Activated naive CD8-positive, alpha-beta T cell (primary cell): ENCODE measurements at regions not wholly inside any gene's neighbourhood (a gene's known extent, or its start where the extent isn't known, plus 50 kb on each side); places are given as distances from the start of the nearest gene placed in this dataset.

Experiments used
- H3K27ac Mint-ChIP-seq: one replicate; pipeline ENCODE4 v1.8.0; 2021; ENCODE audit warnings: mixed read lengths
- H3K27me3 Mint-ChIP-seq: one replicate; pipeline ENCODE4 v1.8.0; 2021; ENCODE audit warnings: mixed read lengths
- H3K36me3 Mint-ChIP-seq: one replicate; pipeline ENCODE4 v1.8.0; 2021; ENCODE audit warnings: mixed read lengths
- H3K4me1 Mint-ChIP-seq: one replicate; pipeline ENCODE4 v1.8.0; 2021; ENCODE audit warnings: low read depth, mixed read lengths
- H3K4me3 Mint-ChIP-seq: one replicate; pipeline ENCODE4 v1.8.0; 2021; ENCODE audit warnings: mild to moderate bottlenecking, mixed read lengths
- H3K9me3 Mint-ChIP-seq: one replicate; pipeline ENCODE4 v1.8.0; 2021; ENCODE audit warnings: low read depth, mixed read lengths

DNA sequence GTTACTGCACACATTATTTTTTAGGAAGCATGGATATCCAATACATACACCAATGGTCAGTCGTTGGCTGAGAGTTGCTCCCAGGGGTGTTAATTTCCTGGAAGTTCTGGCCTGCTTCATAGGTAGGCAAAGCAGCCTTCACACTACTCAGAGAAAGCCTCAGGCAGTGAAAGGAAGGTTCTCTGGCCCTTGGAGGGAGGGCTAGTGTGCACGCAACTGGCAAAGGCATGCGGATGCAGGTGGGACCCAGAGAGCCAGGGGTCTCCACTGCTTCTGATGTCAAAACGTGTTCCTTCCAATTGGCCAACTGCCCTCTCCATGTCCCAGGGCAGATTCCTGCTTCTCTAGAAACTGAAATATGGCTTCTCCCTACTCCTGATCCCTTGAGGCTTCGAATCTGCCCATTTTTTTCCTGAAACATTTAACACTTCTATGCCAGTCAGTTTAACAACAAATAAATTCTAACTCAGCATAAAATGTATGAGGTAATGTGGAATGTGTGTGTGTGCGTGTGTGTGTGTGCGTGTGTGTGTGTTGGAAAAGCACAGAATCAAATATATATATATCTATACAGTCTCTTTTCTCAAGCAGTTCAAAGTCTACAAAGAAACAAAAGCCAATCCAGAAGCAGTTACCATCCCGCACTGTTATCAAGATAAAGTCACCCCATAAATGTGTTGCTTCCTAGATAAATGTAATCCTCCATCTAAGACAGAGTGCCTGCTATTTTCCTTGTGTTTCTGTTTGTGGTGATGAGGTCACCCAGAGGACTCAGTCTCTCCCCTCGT lies 94.0 kb upstream of the HIVEP1 start:
- no peak overlapping the region for H3K4me3 Mint-ChIP-seq
- no peak overlapping the region for H3K27ac Mint-ChIP-seq
- no peaks in the 10 kb centered on the region for H3K27me3 Mint-ChIP-seq
- H3K4me1 Mint-ChIP-seq, result no peaks in the 10 kb centered on the region
- H3K36me3 Mint-ChIP-seq, result no peaks in the 10 kb centered on the region
- no peaks in the 10 kb centered on the region for H3K9me3 Mint-ChIP-seq

- Mint-ChIP-seq H3K36me3 (no peaks in the 10 kb centered on the region), H3K4me1 (no peaks in the 10 kb centered on the region), H3K4me3 (no peak overlapping the region), H3K27me3 (no peaks in the 10 kb centered on the region), H3K9me3 (no peaks in the 10 kb centered on the region), H3K27ac (no peak overlapping the region)
These were observed 99.7 kb upstream of the HIVEP1 start for GRCh38 chr6:11912420-11912819.

- Mint-ChIP-seq H3K9me3 (no peaks in the 10 kb centered on the region), H3K27me3 (no peaks in the 10 kb centered on the region), H3K36me3 (no peaks in the 10 kb centered on the region), H3K27ac (no peak overlapping the region), H3K4me3 (no peak overlapping the region), H3K4me1 (no peaks in the 10 kb centered on the region)
These were observed 100.6 kb upstream of the HIVEP1 start for GRCh38 chr6:11911538-11911937.

- Mint-ChIP-seq H3K4me3 (no peak overlapping the region), H3K27me3 (no peaks in the 10 kb centered on the region), H3K9me3 (no peaks in the 10 kb centered on the region), H3K36me3 (no peaks in the 10 kb centered on the region), H3K4me1 (no peaks in the 10 kb centered on the region), H3K27ac (no peak overlapping the region)
These were observed 102.4 kb upstream of the HIVEP1 start for GRCh38 chr6:11909696-11910132.

- no peak overlapping the region for H3K4me3 Mint-ChIP-seq
- no peak overlapping the region for H3K27ac Mint-ChIP-seq
- no peaks in the 10 kb centered on the region for H3K9me3 Mint-ChIP-seq
- no peaks in the 10 kb centered on the region for H3K4me1 Mint-ChIP-seq
- H3K27me3 Mint-ChIP-seq, result no peaks in the 10 kb centered on the region
- H3K36me3 Mint-ChIP-seq, result no peaks in the 10 kb centered on the region
These were observed 103.5 kb upstream of the HIVEP1 start for GRCh38 chr6:11908436-11909105.

- Mint-ChIP-seq H3K27ac (no peak overlapping the region), H3K27me3 (no peaks in the 10 kb centered on the region), H3K9me3 (no peaks in the 10 kb centered on the region), H3K4me1 (peaks cover 24% of the 10 kb centered on the region), H3K4me3 (no peak overlapping the region), H3K36me3 (peaks cover 3% of the 10 kb centered on the region)
These were observed 108.5 kb upstream of the HIVEP1 start for GRCh38 chr6:11903645-11904044.

DNA sequence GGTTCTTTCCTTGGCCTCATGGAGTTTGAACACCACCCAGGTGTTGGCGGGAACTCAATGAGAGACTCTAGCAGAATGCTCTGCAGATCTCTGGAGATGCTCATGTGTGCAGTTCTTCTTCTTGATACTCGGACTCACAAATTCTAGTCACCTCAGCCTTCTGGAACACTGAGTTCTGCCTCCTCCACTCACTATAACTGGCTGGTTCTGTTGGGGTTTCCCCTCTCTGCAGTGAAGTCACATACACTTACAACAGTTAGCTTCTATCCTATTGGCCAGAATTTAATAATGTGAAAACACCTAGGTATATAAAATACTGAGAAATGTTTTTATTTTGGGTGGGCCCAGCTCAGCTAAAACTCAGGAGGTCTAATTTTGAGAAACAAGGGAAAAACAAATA lies 109.6 kb upstream of the HIVEP1 start:
- Mint-ChIP-seq H3K27me3 (no peaks in the 10 kb centered on the region), H3K36me3 (peaks cover 3% of the 10 kb centered on the region), H3K9me3 (no peaks in the 10 kb centered on the region), H3K27ac (no peak overlapping the region), H3K4me1 (peaks cover 24% of the 10 kb centered on the region), H3K4me3 (no peak overlapping the region)

DNA sequence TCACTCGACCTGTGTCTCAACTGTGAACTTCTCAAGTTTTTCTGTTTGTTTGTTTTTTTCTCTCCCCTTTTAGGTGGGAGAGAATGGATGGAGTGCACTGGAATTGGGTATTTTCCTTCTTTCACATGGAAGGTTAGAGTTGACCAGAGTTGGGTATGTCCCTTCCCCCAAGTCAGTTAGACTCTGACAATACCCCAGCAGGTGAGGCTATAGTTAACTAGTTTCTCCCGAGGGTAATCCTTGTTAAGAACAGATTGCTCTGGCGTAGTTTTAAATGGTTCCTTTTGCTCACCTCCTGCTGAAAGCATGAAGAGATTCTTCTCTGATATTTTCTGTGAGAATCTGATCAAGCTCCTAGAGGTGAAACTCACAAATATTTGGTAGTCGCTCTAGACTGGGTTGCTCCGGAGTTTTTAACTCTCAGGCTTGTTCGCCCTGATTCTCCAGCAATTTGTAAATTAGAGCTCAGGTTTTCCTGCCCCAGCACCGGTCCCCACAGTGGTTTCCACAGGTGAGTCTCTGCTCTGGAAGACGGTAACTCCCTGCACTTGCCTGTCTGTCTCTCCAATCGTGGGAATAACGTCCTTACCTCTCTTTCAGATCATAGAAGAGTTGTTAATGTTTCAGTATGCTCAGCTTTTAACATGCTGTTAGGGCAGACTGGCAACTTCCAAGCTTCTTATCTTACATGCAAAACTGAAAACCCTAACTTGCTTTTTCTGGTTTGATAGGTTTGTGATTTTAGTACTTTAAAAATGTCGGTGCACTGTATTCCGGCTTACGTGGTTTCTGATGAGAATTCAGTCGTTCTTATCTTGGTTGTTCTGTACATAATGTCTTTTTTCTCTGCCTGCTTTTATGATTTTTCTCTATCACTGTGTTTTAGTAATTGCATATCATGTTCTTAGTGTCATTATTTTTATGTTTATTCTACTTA lies 111.2 kb upstream of the HIVEP1 start:
- Mint-ChIP-seq H3K27me3 (no peaks in the 10 kb centered on the region), H3K9me3 (peaks cover 2% of the 10 kb centered on the region), H3K4me1 (peaks cover 24% of the 10 kb centered on the region), H3K36me3 (peaks cover 3% of the 10 kb centered on the region), H3K4me3 (peak overlapping the region; percentile 72), H3K27ac (no peak overlapping the region)

GRCh38 chr6:11899645-11900044 lies 112.5 kb upstream of the HIVEP1 start:
- Mint-ChIP-seq H3K27ac (no peak overlapping the region), H3K4me3 (no peak overlapping the region), H3K4me1 (peaks cover 24% of the 10 kb centered on the region), H3K36me3 (peaks cover 3% of the 10 kb centered on the region), H3K27me3 (no peaks in the 10 kb centered on the region), H3K9me3 (peaks cover 6% of the 10 kb centered on the region)

GRCh38 chr6:11894212-11894611 lies 115.6 kb upstream of the ADTRP start:
- Mint-ChIP-seq H3K9me3 (peaks cover 6% of the 10 kb centered on the region), H3K27ac (no peak overlapping the region), H3K27me3 (no peaks in the 10 kb centered on the region), H3K4me3 (no peak overlapping the region), H3K36me3 (no peaks in the 10 kb centered on the region), H3K4me1 (no peaks in the 10 kb centered on the region)

- Mint-ChIP-seq H3K27me3 (no peaks in the 10 kb centered on the region), H3K27ac (no peak overlapping the region), H3K4me1 (peaks cover 3% of the 10 kb centered on the region), H3K4me3 (no peak overlapping the region), H3K9me3 (peaks cover 6% of the 10 kb centered on the region), H3K36me3 (no peaks in the 10 kb centered on the region)
These were observed 112.9 kb upstream of the ADTRP start for GRCh38 chr6:11891547-11891946.

DNA sequence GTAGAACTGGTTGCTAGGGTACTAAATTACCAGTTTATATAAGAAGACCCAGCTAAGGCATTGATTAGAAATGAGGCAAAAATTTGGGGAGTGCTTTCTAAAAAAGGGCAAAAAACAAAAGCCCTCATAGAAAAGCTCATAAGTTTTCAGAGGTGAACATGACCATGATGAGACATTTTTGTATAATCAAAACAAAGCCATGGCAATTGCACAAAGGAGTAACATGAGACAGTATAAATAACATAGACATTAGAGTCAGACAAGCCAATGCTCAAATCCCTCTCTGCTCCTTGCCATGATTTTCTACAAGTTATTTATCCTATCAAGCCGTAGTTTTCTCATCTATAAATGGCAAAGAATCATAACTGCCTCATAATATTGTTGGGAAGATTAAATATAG lies 112.2 kb upstream of the ADTRP start:
- Mint-ChIP-seq H3K4me3 (no peak overlapping the region), H3K4me1 (peaks cover 3% of the 10 kb centered on the region), H3K27me3 (no peaks in the 10 kb centered on the region), H3K9me3 (peaks cover 3% of the 10 kb centered on the region), H3K27ac (no peak overlapping the region), H3K36me3 (no peaks in the 10 kb centered on the region)

- H3K9me3 Mint-ChIP-seq, result no peaks in the 10 kb centered on the region
- no peak overlapping the region for H3K4me3 Mint-ChIP-seq
- H3K4me1 Mint-ChIP-seq, result peaks cover 3% of the 10 kb centered on the region
- H3K36me3 Mint-ChIP-seq, result no peaks in the 10 kb centered on the region
- H3K27me3 Mint-ChIP-seq, result no peaks in the 10 kb centered on the region
- H3K27ac Mint-ChIP-seq, result no peak overlapping the region
These were observed 111.6 kb upstream of the ADTRP start for GRCh38 chr6:11890209-11890608.

- H3K27ac Mint-ChIP-seq, result no peak overlapping the region
- no peak overlapping the region for H3K4me3 Mint-ChIP-seq
- H3K9me3 Mint-ChIP-seq, result no peaks in the 10 kb centered on the region
- no peaks in the 10 kb centered on the region for H3K27me3 Mint-ChIP-seq
- no peaks in the 10 kb centered on the region for H3K36me3 Mint-ChIP-seq
- peaks cover 3% of the 10 kb centered on the region for H3K4me1 Mint-ChIP-seq
These were observed 111.0 kb upstream of the ADTRP start for GRCh38 chr6:11889572-11889971.

GRCh38 chr6:11888727-11889126 lies 110.1 kb upstream of the ADTRP start:
- no peak overlapping the region for H3K4me3 Mint-ChIP-seq
- H3K9me3 Mint-ChIP-seq, result no peaks in the 10 kb centered on the region
- peaks cover 3% of the 10 kb centered on the region for H3K4me1 Mint-ChIP-seq
- H3K27ac Mint-ChIP-seq, result no peak overlapping the region
- no peaks in the 10 kb centered on the region for H3K36me3 Mint-ChIP-seq
- H3K27me3 Mint-ChIP-seq, result no peaks in the 10 kb centered on the region
